Esophagus muscularis mucosa (tissue), 4 donors: ENCODE measurements at regions not wholly inside any gene's neighbourhood (a gene's known extent, or its start where the extent isn't known, plus 50 kb on each side); places are given as distances from the start of the nearest gene placed in this dataset.

Experiments used
- DNase-seq: peaks from one replicate; pipeline ENCODE4 v3.0.0-alpha.2; 2017; ENCODE audit errors: extremely low spot score
- H3K27ac ChIP-seq, 4 donors: fragments of 200-600 bp; sonication (generic); replicated peaks in 1 of 4; 1 replicate in 3 of 4; 2 replicates in 1 of 4; pipeline ENCODE4 v1.5.1; 2016 to 2019; ENCODE audit warnings: mild to moderate bottlenecking in 1 of 4
- H3K27me3 ChIP-seq, 4 donors: fragments of 200-600 bp; sonication (generic); one replicate each; pipeline versions ENCODE4 v1.5.1 to v1.6.0; 2016 to 2019
- H3K36me3 ChIP-seq, 4 donors: fragments of 200-600 bp; sonication (generic); one replicate each; pipeline ENCODE4 v1.5.1; 2016 to 2019
- H3K4me1 ChIP-seq, 4 donors: fragments of 200-600 bp; sonication (generic); one replicate each; pipeline ENCODE4 v1.5.1; 2016 to 2019
- H3K4me3 ChIP-seq, 4 donors: fragments of 200-600 bp; sonication (generic); 1 replicate in 2 of 4; 2 replicates in 2 of 4; pipeline ENCODE4 v1.5.1; 2016 to 2019; ENCODE audit warnings: mild to moderate bottlenecking in 4 of 4, moderate library complexity in 1 of 4
- H3K9me3 ChIP-seq, 4 donors: fragments of 200-600 bp; sonication (generic); 1 replicate in 3 of 4; 2 replicates in 1 of 4; pipeline ENCODE4 v1.5.1; 2016 to 2019
- EP300 ChIP-seq: sonication (generic); formaldehyde crosslinking; IDR thresholded peaks from one replicate; pipeline ENCODE4 v1.6.1; 2017; ENCODE audit warnings: antibody characterized with exemption
- POLR2A ChIP-seq: fragments of 450-650 bp; IDR thresholded peaks from one replicate; pipeline ENCODE4 v1.6.1; 2017; ENCODE audit warnings: antibody characterized with exemption, moderate library complexity, mild to moderate bottlenecking, low read depth
- POLR2AphosphoS5 ChIP-seq, 2 donors: sonication (generic); formaldehyde crosslinking; IDR thresholded peaks; one replicate each; pipeline ENCODE4 v1.6.1; 2017; ENCODE audit warnings: antibody characterized with exemption in 2 of 2
- WGBS: methylation state at CpG from one replicate; pipeline ENCODE4 v1.1.5; 2018; 5-methylcytosine and 5-hydroxymethylcytosine counted together
- intact Hi-C: fragments of 100-400 bp; cut with DNase I; formaldehyde crosslinking; loops from one replicate; pipeline ENCODE4 v1.15.1; 2023
- TF ChIP-seq, protein P1 (sequence below), 3 experiments: fragments of 200-600 bp in 2 of 3; fragments of 450-650 bp in 1 of 3; sonication (generic) in 2 of 3; IDR thresholded peaks; one replicate each; pipeline ENCODE4 v1.5.1; 2017 to 2019; ENCODE audit warnings: antibody characterized with exemption in 3 of 3, mild to moderate bottlenecking in 2 of 3, moderate library complexity in 1 of 3

DNA sequence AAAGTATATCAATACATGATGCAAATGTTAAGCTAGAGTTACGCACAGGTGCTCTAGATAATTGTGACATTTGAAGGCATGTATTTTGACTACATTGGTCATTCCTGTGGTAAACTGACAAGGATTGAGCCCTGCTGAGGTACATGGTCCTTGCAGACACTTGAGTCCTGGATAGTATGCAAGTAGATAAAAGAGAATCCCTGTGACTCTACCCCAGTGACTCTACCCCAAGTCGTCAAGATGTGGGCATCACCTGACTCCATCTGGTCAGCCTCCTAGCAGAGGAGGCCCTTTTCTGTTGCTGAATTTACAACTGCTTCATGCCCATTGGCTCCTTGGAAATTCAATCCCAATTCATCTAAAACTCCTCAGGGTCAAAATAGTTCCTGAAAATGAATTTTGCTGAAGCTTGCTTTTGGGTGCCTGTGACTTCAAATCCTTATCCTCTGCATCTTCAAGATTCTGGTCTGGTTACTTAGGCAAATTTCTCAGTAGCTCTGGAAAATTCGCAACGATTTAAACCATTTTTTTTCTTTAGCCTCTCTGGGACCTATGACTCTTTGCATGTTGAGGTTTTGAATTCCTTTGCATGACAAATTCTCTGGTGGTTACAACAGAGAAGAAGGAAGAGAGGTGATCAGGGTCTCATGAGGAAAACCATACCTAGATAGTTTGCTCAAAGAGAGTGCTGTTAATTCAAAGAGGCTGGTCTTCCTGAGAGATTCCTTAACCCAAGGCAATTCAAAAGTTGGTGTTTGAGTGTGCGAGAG lies 422.1 kb downstream of the FGF9 start:
- intact Hi-C loops = no loop called here

DNA sequence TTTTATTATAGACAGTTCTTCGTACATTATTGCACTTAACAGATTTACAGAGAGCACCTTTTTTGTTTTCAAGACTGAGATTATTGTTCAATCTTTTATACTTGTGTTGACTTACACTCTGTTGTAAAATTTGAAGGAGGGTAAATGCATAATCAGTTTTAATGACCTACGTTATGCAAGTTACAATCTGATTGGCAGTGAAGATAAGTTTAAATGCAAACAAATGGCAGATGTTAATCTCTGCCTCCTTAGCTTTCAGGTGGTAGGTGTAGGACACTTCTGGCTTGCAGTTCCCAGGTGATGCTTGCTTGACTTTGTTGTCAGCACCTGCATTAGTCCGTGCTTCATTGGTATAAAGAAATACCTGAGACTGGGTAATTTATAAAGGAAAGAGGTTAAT lies 424.9 kb downstream of the FGF9 start:
- TF ChIP-seq, protein P1, sequence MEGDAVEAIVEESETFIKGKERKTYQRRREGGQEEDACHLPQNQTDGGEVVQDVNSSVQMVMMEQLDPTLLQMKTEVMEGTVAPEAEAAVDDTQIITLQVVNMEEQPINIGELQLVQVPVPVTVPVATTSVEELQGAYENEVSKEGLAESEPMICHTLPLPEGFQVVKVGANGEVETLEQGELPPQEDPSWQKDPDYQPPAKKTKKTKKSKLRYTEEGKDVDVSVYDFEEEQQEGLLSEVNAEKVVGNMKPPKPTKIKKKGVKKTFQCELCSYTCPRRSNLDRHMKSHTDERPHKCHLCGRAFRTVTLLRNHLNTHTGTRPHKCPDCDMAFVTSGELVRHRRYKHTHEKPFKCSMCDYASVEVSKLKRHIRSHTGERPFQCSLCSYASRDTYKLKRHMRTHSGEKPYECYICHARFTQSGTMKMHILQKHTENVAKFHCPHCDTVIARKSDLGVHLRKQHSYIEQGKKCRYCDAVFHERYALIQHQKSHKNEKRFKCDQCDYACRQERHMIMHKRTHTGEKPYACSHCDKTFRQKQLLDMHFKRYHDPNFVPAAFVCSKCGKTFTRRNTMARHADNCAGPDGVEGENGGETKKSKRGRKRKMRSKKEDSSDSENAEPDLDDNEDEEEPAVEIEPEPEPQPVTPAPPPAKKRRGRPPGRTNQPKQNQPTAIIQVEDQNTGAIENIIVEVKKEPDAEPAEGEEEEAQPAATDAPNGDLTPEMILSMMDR (IDR thresholded peaks at IDR 0.05) = no peak
- TF ChIP-seq EP300 (no peak), POLR2A (no peak), POLR2AphosphoS5 (IDR thresholded peaks at IDR 0.05) (no peak)
- WGBS = 84% methylated on average over 3 of the region's 3 CpGs
- Histone ChIP-seq H3K4me1 (peaks cover 0 to 5% (median 0%) of the 10 kb centered on the region in 4 donors), H3K36me3 (no peaks in the 10 kb centered on the region), H3K27ac (no peak overlapping the region), H3K4me3 (no peak overlapping the region), H3K9me3 (peaks cover 0 to 5% (median 0%) of the 10 kb centered on the region in 4 donors), H3K27me3 (no peaks in the 10 kb centered on the region)
- DNase-seq = no peak
- intact Hi-C loops = no loop called here

More for the DNA sequence above, 422.1 kb downstream of the FGF9 start:
- peaks cover 0 to 5% (median 0%) of the 10 kb centered on the region in 4 donors for H3K9me3 ChIP-seq
- DNase-seq = no peak
- no peaks in the 10 kb centered on the region for H3K36me3 ChIP-seq
- no peak overlapping the region for H3K4me3 ChIP-seq
- no peak overlapping the region for H3K27ac ChIP-seq
- no peaks in the 10 kb centered on the region for H3K27me3 ChIP-seq
- TF ChIP-seq EP300 (no peak), POLR2A (no peak), POLR2AphosphoS5 (IDR thresholded peaks at IDR 0.05) (no peak)
- TF ChIP-seq, protein P1 (IDR thresholded peaks at IDR 0.05) = no peak
- WGBS = 91% methylated on average over 5 of the region's 5 CpGs
- peaks cover 0 to 5% (median 0%) of the 10 kb centered on the region in 4 donors for H3K4me1 ChIP-seq

DNA sequence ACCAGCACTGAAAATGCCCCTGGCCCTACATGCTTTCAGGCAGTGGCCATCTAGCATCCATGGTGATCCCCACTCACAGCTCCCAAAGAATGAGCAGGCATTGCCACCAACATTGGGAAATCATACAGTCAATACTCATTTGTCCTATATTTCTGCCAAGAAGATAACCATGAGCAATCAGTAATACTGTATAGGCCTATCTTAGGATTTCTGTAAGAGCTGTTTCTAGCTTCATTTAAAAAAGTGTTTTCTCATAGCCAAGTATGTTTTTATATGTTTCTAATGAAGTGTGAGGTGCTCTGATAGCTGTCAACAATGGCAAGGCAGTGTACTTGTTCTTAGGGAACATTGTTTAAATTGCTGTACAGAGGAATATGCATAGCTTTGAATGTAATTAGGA lies 428.7 kb downstream of the FGF9 start:
- H3K27me3 ChIP-seq = no peaks in the 10 kb centered on the region
- peaks cover 0 to 5% (median 0%) of the 10 kb centered on the region in 4 donors for H3K9me3 ChIP-seq
- H3K27ac ChIP-seq = no peak overlapping the region
- H3K4me1 ChIP-seq = no peaks in the 10 kb centered on the region
- no peak for DNase-seq
- H3K36me3 ChIP-seq = no peaks in the 10 kb centered on the region
- H3K4me3 ChIP-seq = no peak overlapping the region
- TF ChIP-seq POLR2A = no peak
- no peak for TF ChIP-seq EP300
- TF ChIP-seq, protein P1 (IDR thresholded peaks at IDR 0.05) = no peak
- TF ChIP-seq POLR2AphosphoS5 (IDR thresholded peaks at IDR 0.05) = no peak
- intact Hi-C loops = no loop called here

DNA sequence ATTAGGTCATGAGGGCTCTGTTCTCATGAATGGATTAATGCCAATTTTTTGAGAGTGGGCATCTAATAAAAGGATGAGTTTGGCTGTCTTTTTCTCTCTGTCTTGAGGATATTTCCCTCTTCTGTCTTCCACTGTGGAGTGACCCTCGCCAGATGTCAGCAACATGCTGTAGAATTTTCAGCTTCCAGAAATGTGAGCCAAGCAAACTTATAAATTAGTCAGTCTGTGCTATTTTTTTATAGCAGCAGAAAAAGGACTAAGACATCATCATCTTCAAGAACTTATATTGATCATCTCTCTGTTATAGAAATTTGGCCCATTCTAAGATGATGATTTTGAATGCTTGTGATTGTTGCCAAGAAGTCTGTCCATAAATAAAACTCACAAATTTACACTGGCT lies 431.4 kb downstream of the FGF9 start:
- intact Hi-C loops = no loop called here
- 53% methylated on average over 1 of the region's 1 CpG for WGBS
- Histone ChIP-seq H3K27ac (no peak overlapping the region), H3K36me3 (no peaks in the 10 kb centered on the region), H3K4me3 (no peak overlapping the region), H3K9me3 (no peaks in the 10 kb centered on the region), H3K27me3 (no peaks in the 10 kb centered on the region), H3K4me1 (no peaks in the 10 kb centered on the region)
- DNase-seq = no peak
- TF ChIP-seq, protein P1 (IDR thresholded peaks at IDR 0.05) = no peak
- TF ChIP-seq POLR2A (no peak), EP300 (no peak), POLR2AphosphoS5 (IDR thresholded peaks at IDR 0.05) (no peak)
